LNCAP (cell line): ENCODE measurements at regions not wholly inside any gene's neighbourhood (a gene's known extent, or its start where the extent isn't known, plus 50 kb on each side); places are given as distances from the start of the nearest gene placed in this dataset.

Experiments used
- CTCF ChIP-seq: fragments of 450-650 bp; IDR thresholded peaks from 2 replicates; pipeline ENCODE4 v1.5.1; 2017; ENCODE audit warnings: mild to moderate bottlenecking

GRCh38 chr4:179607003-179607402 is 2164.8 kb upstream of the AGA start:
- no peak for TF ChIP-seq CTCF

GRCh38 chr4:179615704-179616103 is 2173.5 kb upstream of the AGA start:
- no peak for TF ChIP-seq CTCF

- TF ChIP-seq CTCF = no peak
Observed at GRCh38 chr4:179618966-179619365, 2176.7 kb upstream of the AGA start.

GRCh38 chr4:179624768-179625181 is 2182.5 kb upstream of the AGA start:
- TF ChIP-seq CTCF = no peak

- no peak for TF ChIP-seq CTCF
Observed at GRCh38 chr4:179625406-179625805, 2183.2 kb upstream of the AGA start.

GRCh38 chr4:179626687-179627086 is 2184.4 kb upstream of the AGA start:
- TF ChIP-seq CTCF = no peak

- TF ChIP-seq CTCF = no peak
Observed at GRCh38 chr4:179631321-179631720, 2189.1 kb upstream of the AGA start.

- no peak for TF ChIP-seq CTCF
Observed at GRCh38 chr4:179634862-179635261, 2192.6 kb upstream of the AGA start.
